Chondrocyte (in vitro differentiated cells): ENCODE measurements at regions not wholly inside any gene's neighbourhood (a gene's known extent, or its start where the extent isn't known, plus 50 kb on each side); places are given as distances from the start of the nearest gene placed in this dataset.
"Not testable (repeated sequence)": the region's sequence is repeated elsewhere in the genome, so short reads cannot be mapped to it uniquely, and the experiment has no call there.

Experiments
- DNase-seq: peaks from one replicate; pipeline ENCODE4 v3.0.0; 2021; ENCODE audit warnings: mixed read lengths, low spot score
- H3K27ac Mint-ChIP-seq: one replicate; pipeline ENCODE4 v1.8.0; 2021; ENCODE audit warnings: mild to moderate bottlenecking, moderate library complexity, mixed read lengths; ENCODE audit not compliant: unreplicated experiment
- H3K27me3 Mint-ChIP-seq: 2 replicates; pipeline ENCODE4 v1.8.0; 2021; ENCODE audit warnings: low read depth, mixed read lengths
- H3K36me3 Mint-ChIP-seq: 2 replicates; pipeline ENCODE4 v1.8.0; 2021; ENCODE audit warnings: low read depth, mixed read lengths
- H3K4me1 Mint-ChIP-seq: 2 replicates; pipeline ENCODE4 v1.8.0; 2021; ENCODE audit warnings: low read depth, mild to moderate bottlenecking, mixed read lengths
- H3K4me3 Mint-ChIP-seq: one replicate; pipeline ENCODE4 v1.8.0; 2021; ENCODE audit warnings: mild to moderate bottlenecking, moderate library complexity, mixed read lengths; ENCODE audit not compliant: unreplicated experiment
- H3K9me3 Mint-ChIP-seq: 2 replicates; pipeline ENCODE4 v1.8.0; 2021; ENCODE audit warnings: low read depth, mixed read lengths
- CTCF ChIP-seq: fragments of 200-600 bp; sonication (generic); IDR thresholded peaks from 2 replicates; pipeline ENCODE4 v1.5.0; 2021; ENCODE audit warnings: antibody characterized with exemption, mild to moderate bottlenecking, moderate library complexity

GRCh38 chr12:75622492-75622891 is 111.1 kb upstream of the KRR1 start:
- no peak overlapping the region for H3K27ac Mint-ChIP-seq
- no peak for DNase-seq
- no peak for TF ChIP-seq CTCF
- peaks cover 8% of the 10 kb centered on the region for H3K4me1 Mint-ChIP-seq
- H3K27me3 Mint-ChIP-seq, result no peaks in the 10 kb centered on the region
- H3K36me3 Mint-ChIP-seq, result peaks cover 1% of the 10 kb centered on the region
- H3K9me3 Mint-ChIP-seq, result peaks cover 3% of the 10 kb centered on the region
- no peak overlapping the region for H3K4me3 Mint-ChIP-seq

GRCh38 chr12:75614396-75614795 is 103.0 kb upstream of the KRR1 start:
- not testable (repeated sequence) for H3K27me3 Mint-ChIP-seq, H3K27ac Mint-ChIP-seq, H3K36me3 Mint-ChIP-seq, H3K4me1 Mint-ChIP-seq, DNase-seq, H3K4me3 Mint-ChIP-seq
- H3K9me3 Mint-ChIP-seq, result peaks cover 14% of the 10 kb centered on the region

GRCh38 chr12:75613981-75614380 is 102.6 kb upstream of the KRR1 start:
- Mint-ChIP-seq H3K27ac (no peak overlapping the region), H3K4me1 (peaks cover 3% of the 10 kb centered on the region), H3K36me3 (no peaks in the 10 kb centered on the region), H3K4me3 (no peak overlapping the region), H3K9me3 (peaks cover 14% of the 10 kb centered on the region), H3K27me3 (no peaks in the 10 kb centered on the region)
- no peak for TF ChIP-seq CTCF
- DNase-seq, result no peak

GRCh38 chr12:75611041-75611440 is 99.6 kb upstream of the KRR1 start:
- DNase-seq, result no peak
- H3K27me3 Mint-ChIP-seq, result no peaks in the 10 kb centered on the region
- TF ChIP-seq CTCF, result no peak
- H3K4me1 Mint-ChIP-seq, result peaks cover 7% of the 10 kb centered on the region
- H3K4me3 Mint-ChIP-seq, result no peak overlapping the region
- H3K9me3 Mint-ChIP-seq, result peaks cover 14% of the 10 kb centered on the region
- H3K27ac Mint-ChIP-seq, result no peak overlapping the region
- H3K36me3 Mint-ChIP-seq, result no peaks in the 10 kb centered on the region

GRCh38 chr12:75606956-75607355 is 95.5 kb upstream of the KRR1 start:
- no peak for TF ChIP-seq CTCF
- Mint-ChIP-seq H3K9me3 (no peaks in the 10 kb centered on the region), H3K27ac (no peak overlapping the region), H3K36me3 (no peaks in the 10 kb centered on the region), H3K4me1 (peaks cover 10% of the 10 kb centered on the region), H3K4me3 (no peak overlapping the region), H3K27me3 (no peaks in the 10 kb centered on the region)
- no peak for DNase-seq

GRCh38 chr12:75606151-75606550 is 94.7 kb upstream of the KRR1 start:
- Mint-ChIP-seq H3K4me1 (peaks cover 10% of the 10 kb centered on the region), H3K9me3 (peaks cover 3% of the 10 kb centered on the region)
- DNase-seq, result no peak

More at GRCh38 chr12:75606151-75606550, 94.7 kb upstream of the KRR1 start:
- no peak overlapping the region for H3K27ac Mint-ChIP-seq
- H3K36me3 Mint-ChIP-seq, result no peaks in the 10 kb centered on the region
- no peaks in the 10 kb centered on the region for H3K27me3 Mint-ChIP-seq
- no peak overlapping the region for H3K4me3 Mint-ChIP-seq
- TF ChIP-seq CTCF, result no peak
